ENCODE measurements at regions not wholly inside any gene's neighbourhood (a gene's known extent, or its start where the extent isn't known, plus 50 kb on each side); places are given as distances from the start of the nearest gene placed in this dataset.

DNA sequence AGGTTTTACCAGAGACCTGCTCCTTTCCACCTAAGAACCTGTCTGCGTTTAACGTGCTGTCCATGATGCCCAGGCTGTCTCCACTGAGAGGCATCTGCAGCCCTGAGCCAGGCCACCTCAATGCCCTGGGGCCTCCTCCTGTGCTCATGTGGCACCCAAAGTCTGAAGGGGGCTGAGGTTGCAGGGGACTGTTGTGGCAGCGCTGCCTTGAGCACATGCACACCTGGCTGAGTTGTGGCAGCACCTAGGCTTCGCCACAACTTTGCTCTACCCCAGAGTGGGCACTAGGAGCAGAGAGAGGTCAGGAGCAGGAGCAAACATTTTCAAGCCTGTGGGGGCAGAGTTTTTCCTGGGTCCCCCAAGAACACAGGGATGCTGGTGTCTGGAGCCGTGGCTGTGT, 1527.1 kb downstream of the PLA2G4A start:
- TF ChIP-seq EZH2phosphoT487 (IDR thresholded peaks at IDR 0.05; ENCODE audit: low read depth): no peak
- TF ChIP-seq, protein P1, sequence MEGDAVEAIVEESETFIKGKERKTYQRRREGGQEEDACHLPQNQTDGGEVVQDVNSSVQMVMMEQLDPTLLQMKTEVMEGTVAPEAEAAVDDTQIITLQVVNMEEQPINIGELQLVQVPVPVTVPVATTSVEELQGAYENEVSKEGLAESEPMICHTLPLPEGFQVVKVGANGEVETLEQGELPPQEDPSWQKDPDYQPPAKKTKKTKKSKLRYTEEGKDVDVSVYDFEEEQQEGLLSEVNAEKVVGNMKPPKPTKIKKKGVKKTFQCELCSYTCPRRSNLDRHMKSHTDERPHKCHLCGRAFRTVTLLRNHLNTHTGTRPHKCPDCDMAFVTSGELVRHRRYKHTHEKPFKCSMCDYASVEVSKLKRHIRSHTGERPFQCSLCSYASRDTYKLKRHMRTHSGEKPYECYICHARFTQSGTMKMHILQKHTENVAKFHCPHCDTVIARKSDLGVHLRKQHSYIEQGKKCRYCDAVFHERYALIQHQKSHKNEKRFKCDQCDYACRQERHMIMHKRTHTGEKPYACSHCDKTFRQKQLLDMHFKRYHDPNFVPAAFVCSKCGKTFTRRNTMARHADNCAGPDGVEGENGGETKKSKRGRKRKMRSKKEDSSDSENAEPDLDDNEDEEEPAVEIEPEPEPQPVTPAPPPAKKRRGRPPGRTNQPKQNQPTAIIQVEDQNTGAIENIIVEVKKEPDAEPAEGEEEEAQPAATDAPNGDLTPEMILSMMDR (IDR thresholded peaks at IDR 0.05; ENCODE audit: low read depth, low read length): no peak

Data from OCI-LY3 (cell line).